Dedifferentiated amniotic fluid mesenchymal stem cell (primary cell): ENCODE measurements at regions not wholly inside any gene's neighbourhood (a gene's known extent, or its start where the extent isn't known, plus 50 kb on each side); places are given as distances from the start of the nearest gene placed in this dataset.
"Not testable (repeated sequence)": the region's sequence is repeated elsewhere in the genome, so short reads cannot be mapped to it uniquely, and the experiment has no call there.

Source experiments
- DNase-seq: peaks from one replicate; pipeline ENCODE4 v3.0.0-alpha.2; 2016; ENCODE audit errors: extremely low spot score

- DNase-seq, result peak; percentile 63
Measured at GRCh38 chr2:95686056-95686825, 94.4 kb downstream of the TRIM43 start.

- DNase-seq, result peak; percentile 23
Measured at GRCh38 chr2:95687852-95688251, 96.1 kb downstream of the TRIM43 start.

GRCh38 chr2:95691210-95691609, 99.4 kb downstream of the TRIM43 start:
- DNase-seq, result not testable (repeated sequence)

GRCh38 chr2:95693071-95693846, 101.5 kb downstream of the TRIM43 start:
- DNase-seq, result not testable (repeated sequence)

GRCh38 chr2:95695613-95696012, 103.8 kb downstream of the TRIM43 start:
- no peak for DNase-seq

GRCh38 chr2:95698146-95698545, 106.3 kb downstream of the TRIM43 start:
- no peak for DNase-seq

GRCh38 chr2:95699201-95700184, 107.7 kb downstream of the TRIM43 start:
- DNase-seq, result not testable (repeated sequence)

- DNase-seq, result no peak
Measured at GRCh38 chr2:95700519-95700918, 108.7 kb downstream of the TRIM43 start.

GRCh38 chr2:95702471-95702870, 110.7 kb downstream of the TRIM43 start:
- DNase-seq, result no peak

GRCh38 chr2:95707161-95707560, 115.4 kb downstream of the TRIM43 start:
- not testable (repeated sequence) for DNase-seq

- DNase-seq, result no peak
Measured at GRCh38 chr2:95707837-95708236, 116.0 kb downstream of the TRIM43 start.

- DNase-seq, result no peak
Measured at GRCh38 chr2:95709831-95710230, 118.0 kb downstream of the TRIM43 start.

GRCh38 chr2:95713470-95714177, 121.8 kb downstream of the TRIM43 start:
- DNase-seq, result not testable (repeated sequence)

GRCh38 chr2:95714398-95714797, 122.6 kb downstream of the TRIM43 start:
- DNase-seq, result not testable (repeated sequence)

- DNase-seq, result no peak
Measured at GRCh38 chr2:95719473-95720060, 127.8 kb downstream of the TRIM43 start.

GRCh38 chr2:95721726-95722125, 129.9 kb downstream of the TRIM43 start:
- no peak for DNase-seq

GRCh38 chr2:95722131-95722697, 130.4 kb downstream of the TRIM43 start:
- no peak for DNase-seq

GRCh38 chr2:95723627-95724210, 131.9 kb downstream of the TRIM43 start:
- not testable (repeated sequence) for DNase-seq

- DNase-seq, result not testable (repeated sequence)
Measured at GRCh38 chr2:95725191-95725590, 133.4 kb downstream of the TRIM43 start.

- DNase-seq, result not testable (repeated sequence)
Measured at GRCh38 chr2:95725677-95726076, 133.9 kb downstream of the TRIM43 start.
